Neutrophil (primary cell): ENCODE measurements at regions not wholly inside any gene's neighbourhood (a gene's known extent, or its start where the extent isn't known, plus 50 kb on each side); places are given as distances from the start of the nearest gene placed in this dataset.

Experiments
- H3K27ac ChIP-seq: fragments of 200-600 bp; sonication (generic); 2 replicates; pipeline ENCODE4 v1.5.1; 2016; ENCODE audit warnings: mild to moderate bottlenecking, moderate library complexity
- H3K27me3 ChIP-seq: fragments of 200-600 bp; sonication (generic); 2 replicates; pipeline ENCODE4 v1.6.0; 2016; ENCODE audit warnings: mild to moderate bottlenecking
- H3K36me3 ChIP-seq: fragments of 200-600 bp; sonication (generic); 2 replicates; pipeline ENCODE4 v1.5.1; 2017
- H3K4me1 ChIP-seq, 2 experiments: fragments of 200-600 bp in 1 of 2; sonication (generic) in 1 of 2; 1 replicate in 1 of 2; 2 replicates in 1 of 2; pipeline versions ENCODE4 v1.5.1 to v1.6.1; 2013 to 2016; ENCODE audit warnings: low read depth in 1 of 2, low read length in 1 of 2, mild to moderate bottlenecking in 1 of 2, moderate library complexity in 1 of 2; ENCODE audit not compliant: control insufficient read depth in 1 of 2, insufficient read depth in 1 of 2
- H3K4me3 ChIP-seq, 2 experiments: fragments of 200-600 bp in 1 of 2; sonication (generic) in 1 of 2; 1 replicate in 1 of 2; 2 replicates in 1 of 2; pipeline ENCODE4 v1.5.1; 2013 to 2016; ENCODE audit warnings: low read depth in 1 of 2, low read length in 1 of 2, mild to moderate bottlenecking in 1 of 2, moderate library complexity in 1 of 2
- H3K9me3 ChIP-seq: fragments of 200-600 bp; sonication (generic); 2 replicates; pipeline ENCODE4 v1.5.1; 2016
- CTCF ChIP-seq: fragments of 200-600 bp; sonication (generic); IDR thresholded peaks from 2 replicates; pipeline ENCODE4 v1.5.1; 2016; ENCODE audit warnings: antibody characterized with exemption

- H3K27ac ChIP-seq, result no peak overlapping the region
- H3K9me3 ChIP-seq, result no peaks in the 10 kb centered on the region
- H3K27me3 ChIP-seq, result no peaks in the 10 kb centered on the region
- no peaks in the 10 kb centered on the region for H3K36me3 ChIP-seq
- H3K4me3 ChIP-seq, result no peak overlapping the region
- no peaks in the 10 kb centered on the region for H3K4me1 ChIP-seq
- TF ChIP-seq CTCF, result no peak
Measured at GRCh38 chr9:126028746-126029145, 281.6 kb downstream of the PBX3 start.

GRCh38 chr9:126030716-126031115 lies 283.5 kb downstream of the PBX3 start:
- H3K36me3 ChIP-seq, result no peaks in the 10 kb centered on the region
- peaks cover 17% of the 10 kb centered on the region for H3K27me3 ChIP-seq
- H3K4me1 ChIP-seq, result no peaks in the 10 kb centered on the region
- no peak overlapping the region for H3K27ac ChIP-seq
- no peak for TF ChIP-seq CTCF
- H3K4me3 ChIP-seq, result no peak overlapping the region
- no peaks in the 10 kb centered on the region for H3K9me3 ChIP-seq

- Histone ChIP-seq H3K27ac (no peak overlapping the region), H3K4me1 (no peaks in the 10 kb centered on the region), H3K27me3 (peaks cover 21% of the 10 kb centered on the region), H3K4me3 (no peak overlapping the region), H3K9me3 (no peaks in the 10 kb centered on the region), H3K36me3 (no peaks in the 10 kb centered on the region)
- TF ChIP-seq CTCF, result no peak
Measured at GRCh38 chr9:126031116-126031515, 283.9 kb downstream of the PBX3 start.

- Histone ChIP-seq H3K27me3 (peaks cover 31% of the 10 kb centered on the region), H3K9me3 (no peaks in the 10 kb centered on the region), H3K27ac (no peak overlapping the region), H3K4me3 (no peak overlapping the region), H3K4me1 (no peaks in the 10 kb centered on the region), H3K36me3 (no peaks in the 10 kb centered on the region)
- TF ChIP-seq CTCF, result no peak
Measured at GRCh38 chr9:126032135-126032534, 285.0 kb downstream of the PBX3 start.

GRCh38 chr9:126033318-126033717 lies 286.1 kb downstream of the PBX3 start:
- Histone ChIP-seq H3K4me1 (no peaks in the 10 kb centered on the region), H3K4me3 (no peak overlapping the region), H3K27ac (no peak overlapping the region), H3K27me3 (peaks cover 43% of the 10 kb centered on the region), H3K9me3 (no peaks in the 10 kb centered on the region), H3K36me3 (no peaks in the 10 kb centered on the region)
- TF ChIP-seq CTCF, result no peak

GRCh38 chr9:126033956-126034355 lies 286.8 kb downstream of the PBX3 start:
- Histone ChIP-seq H3K9me3 (no peaks in the 10 kb centered on the region), H3K36me3 (no peaks in the 10 kb centered on the region), H3K27ac (no peak overlapping the region), H3K27me3 (peaks cover 43% of the 10 kb centered on the region), H3K4me3 (no peak overlapping the region), H3K4me1 (no peaks in the 10 kb centered on the region)
- TF ChIP-seq CTCF, result no peak
